ENCODE measurements at regions not wholly inside any gene's neighbourhood (a gene's known extent, or its start where the extent isn't known, plus 50 kb on each side); places are given as distances from the start of the nearest gene placed in this dataset.

GRCh38 chr4:74618659-74619058, 173.7 kb downstream of the AREG start:
- H3K27me3 Mint-ChIP-seq (ENCODE audit: low read depth) = no peaks in the 10 kb centered on the region
- no peaks in the 10 kb centered on the region for H3K36me3 Mint-ChIP-seq
- TF ChIP-seq CBFB (CRISPR knock-in tag; IDR thresholded peaks at IDR 0.05; ENCODE audit: low read depth) (no peak), ZNF138 (CRISPR knock-in tag; conservative IDR thresholded peaks at IDR 0.05) (no peak), HMGXB4 (CRISPR knock-in tag; IDR thresholded peaks at IDR 0.05) (no peak), SMAD4 (CRISPR knock-in tag; IDR thresholded peaks at IDR 0.05) (no peak), TCF7 (CRISPR knock-in tag; IDR thresholded peaks at IDR 0.05; ENCODE audit: low read depth) (no peak), MAX (CRISPR knock-in tag; IDR thresholded peaks at IDR 0.05) (no peak), IRF2 (CRISPR knock-in tag; IDR thresholded peaks at IDR 0.05; ENCODE audit: borderline replicate concordance, low read depth) (no peak), RELA (CRISPR knock-in tag; IDR thresholded peaks at IDR 0.05; ENCODE audit: borderline replicate concordance) (no peak), NR3C1 (CRISPR knock-in tag; conservative IDR thresholded peaks at IDR 0.05; ENCODE audit: low read depth) (no peak), ZNF396 (CRISPR knock-in tag; IDR thresholded peaks at IDR 0.05; ENCODE audit: borderline replicate concordance) (no peak), PRRX2 (CRISPR knock-in tag; IDR thresholded peaks at IDR 0.05) (no peak), HMGA2 (CRISPR knock-in tag; IDR thresholded peaks at IDR 0.05) (no peak)
- TF ChIP-seq, protein P1, sequence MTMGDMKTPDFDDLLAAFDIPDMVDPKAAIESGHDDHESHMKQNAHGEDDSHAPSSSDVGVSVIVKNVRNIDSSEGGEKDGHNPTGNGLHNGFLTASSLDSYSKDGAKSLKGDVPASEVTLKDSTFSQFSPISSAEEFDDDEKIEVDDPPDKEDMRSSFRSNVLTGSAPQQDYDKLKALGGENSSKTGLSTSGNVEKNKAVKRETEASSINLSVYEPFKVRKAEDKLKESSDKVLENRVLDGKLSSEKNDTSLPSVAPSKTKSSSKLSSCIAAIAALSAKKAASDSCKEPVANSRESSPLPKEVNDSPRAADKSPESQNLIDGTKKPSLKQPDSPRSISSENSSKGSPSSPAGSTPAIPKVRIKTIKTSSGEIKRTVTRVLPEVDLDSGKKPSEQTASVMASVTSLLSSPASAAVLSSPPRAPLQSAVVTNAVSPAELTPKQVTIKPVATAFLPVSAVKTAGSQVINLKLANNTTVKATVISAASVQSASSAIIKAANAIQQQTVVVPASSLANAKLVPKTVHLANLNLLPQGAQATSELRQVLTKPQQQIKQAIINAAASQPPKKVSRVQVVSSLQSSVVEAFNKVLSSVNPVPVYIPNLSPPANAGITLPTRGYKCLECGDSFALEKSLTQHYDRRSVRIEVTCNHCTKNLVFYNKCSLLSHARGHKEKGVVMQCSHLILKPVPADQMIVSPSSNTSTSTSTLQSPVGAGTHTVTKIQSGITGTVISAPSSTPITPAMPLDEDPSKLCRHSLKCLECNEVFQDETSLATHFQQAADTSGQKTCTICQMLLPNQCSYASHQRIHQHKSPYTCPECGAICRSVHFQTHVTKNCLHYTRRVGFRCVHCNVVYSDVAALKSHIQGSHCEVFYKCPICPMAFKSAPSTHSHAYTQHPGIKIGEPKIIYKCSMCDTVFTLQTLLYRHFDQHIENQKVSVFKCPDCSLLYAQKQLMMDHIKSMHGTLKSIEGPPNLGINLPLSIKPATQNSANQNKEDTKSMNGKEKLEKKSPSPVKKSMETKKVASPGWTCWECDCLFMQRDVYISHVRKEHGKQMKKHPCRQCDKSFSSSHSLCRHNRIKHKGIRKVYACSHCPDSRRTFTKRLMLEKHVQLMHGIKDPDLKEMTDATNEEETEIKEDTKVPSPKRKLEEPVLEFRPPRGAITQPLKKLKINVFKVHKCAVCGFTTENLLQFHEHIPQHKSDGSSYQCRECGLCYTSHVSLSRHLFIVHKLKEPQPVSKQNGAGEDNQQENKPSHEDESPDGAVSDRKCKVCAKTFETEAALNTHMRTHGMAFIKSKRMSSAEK (CRISPR knock-in tag; IDR thresholded peaks at IDR 0.05; ENCODE audit: borderline replicate concordance) = no peak
- TF ChIP-seq, protein P2, sequence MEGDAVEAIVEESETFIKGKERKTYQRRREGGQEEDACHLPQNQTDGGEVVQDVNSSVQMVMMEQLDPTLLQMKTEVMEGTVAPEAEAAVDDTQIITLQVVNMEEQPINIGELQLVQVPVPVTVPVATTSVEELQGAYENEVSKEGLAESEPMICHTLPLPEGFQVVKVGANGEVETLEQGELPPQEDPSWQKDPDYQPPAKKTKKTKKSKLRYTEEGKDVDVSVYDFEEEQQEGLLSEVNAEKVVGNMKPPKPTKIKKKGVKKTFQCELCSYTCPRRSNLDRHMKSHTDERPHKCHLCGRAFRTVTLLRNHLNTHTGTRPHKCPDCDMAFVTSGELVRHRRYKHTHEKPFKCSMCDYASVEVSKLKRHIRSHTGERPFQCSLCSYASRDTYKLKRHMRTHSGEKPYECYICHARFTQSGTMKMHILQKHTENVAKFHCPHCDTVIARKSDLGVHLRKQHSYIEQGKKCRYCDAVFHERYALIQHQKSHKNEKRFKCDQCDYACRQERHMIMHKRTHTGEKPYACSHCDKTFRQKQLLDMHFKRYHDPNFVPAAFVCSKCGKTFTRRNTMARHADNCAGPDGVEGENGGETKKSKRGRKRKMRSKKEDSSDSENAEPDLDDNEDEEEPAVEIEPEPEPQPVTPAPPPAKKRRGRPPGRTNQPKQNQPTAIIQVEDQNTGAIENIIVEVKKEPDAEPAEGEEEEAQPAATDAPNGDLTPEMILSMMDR (IDR thresholded peaks at IDR 0.05) = no peak
- TF ChIP-seq, protein P3, sequence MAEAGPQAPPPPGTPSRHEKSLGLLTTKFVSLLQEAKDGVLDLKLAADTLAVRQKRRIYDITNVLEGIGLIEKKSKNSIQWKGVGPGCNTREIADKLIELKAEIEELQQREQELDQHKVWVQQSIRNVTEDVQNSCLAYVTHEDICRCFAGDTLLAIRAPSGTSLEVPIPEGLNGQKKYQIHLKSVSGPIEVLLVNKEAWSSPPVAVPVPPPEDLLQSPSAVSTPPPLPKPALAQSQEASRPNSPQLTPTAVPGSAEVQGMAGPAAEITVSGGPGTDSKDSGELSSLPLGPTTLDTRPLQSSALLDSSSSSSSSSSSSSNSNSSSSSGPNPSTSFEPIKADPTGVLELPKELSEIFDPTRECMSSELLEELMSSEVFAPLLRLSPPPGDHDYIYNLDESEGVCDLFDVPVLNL (CRISPR knock-in tag; IDR thresholded peaks at IDR 0.05; ENCODE audit: borderline replicate concordance, low read depth) = no peak
- TF ChIP-seq, protein P4, sequence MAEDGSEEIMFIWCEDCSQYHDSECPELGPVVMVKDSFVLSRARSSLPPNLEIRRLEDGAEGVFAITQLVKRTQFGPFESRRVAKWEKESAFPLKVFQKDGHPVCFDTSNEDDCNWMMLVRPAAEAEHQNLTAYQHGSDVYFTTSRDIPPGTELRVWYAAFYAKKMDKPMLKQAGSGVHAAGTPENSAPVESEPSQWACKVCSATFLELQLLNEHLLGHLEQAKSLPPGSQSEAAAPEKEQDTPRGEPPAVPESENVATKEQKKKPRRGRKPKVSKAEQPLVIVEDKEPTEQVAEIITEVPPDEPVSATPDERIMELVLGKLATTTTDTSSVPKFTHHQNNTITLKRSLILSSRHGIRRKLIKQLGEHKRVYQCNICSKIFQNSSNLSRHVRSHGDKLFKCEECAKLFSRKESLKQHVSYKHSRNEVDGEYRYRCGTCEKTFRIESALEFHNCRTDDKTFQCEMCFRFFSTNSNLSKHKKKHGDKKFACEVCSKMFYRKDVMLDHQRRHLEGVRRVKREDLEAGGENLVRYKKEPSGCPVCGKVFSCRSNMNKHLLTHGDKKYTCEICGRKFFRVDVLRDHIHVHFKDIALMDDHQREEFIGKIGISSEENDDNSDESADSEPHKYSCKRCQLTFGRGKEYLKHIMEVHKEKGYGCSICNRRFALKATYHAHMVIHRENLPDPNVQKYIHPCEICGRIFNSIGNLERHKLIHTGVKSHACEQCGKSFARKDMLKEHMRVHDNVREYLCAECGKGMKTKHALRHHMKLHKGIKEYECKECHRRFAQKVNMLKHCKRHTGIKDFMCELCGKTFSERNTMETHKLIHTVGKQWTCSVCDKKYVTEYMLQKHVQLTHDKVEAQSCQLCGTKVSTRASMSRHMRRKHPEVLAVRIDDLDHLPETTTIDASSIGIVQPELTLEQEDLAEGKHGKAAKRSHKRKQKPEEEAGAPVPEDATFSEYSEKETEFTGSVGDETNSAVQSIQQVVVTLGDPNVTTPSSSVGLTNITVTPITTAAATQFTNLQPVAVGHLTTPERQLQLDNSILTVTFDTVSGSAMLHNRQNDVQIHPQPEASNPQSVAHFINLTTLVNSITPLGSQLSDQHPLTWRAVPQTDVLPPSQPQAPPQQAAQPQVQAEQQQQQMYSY (CRISPR knock-in tag; IDR thresholded peaks at IDR 0.05) = no peak
- TF ChIP-seq, protein P5, sequence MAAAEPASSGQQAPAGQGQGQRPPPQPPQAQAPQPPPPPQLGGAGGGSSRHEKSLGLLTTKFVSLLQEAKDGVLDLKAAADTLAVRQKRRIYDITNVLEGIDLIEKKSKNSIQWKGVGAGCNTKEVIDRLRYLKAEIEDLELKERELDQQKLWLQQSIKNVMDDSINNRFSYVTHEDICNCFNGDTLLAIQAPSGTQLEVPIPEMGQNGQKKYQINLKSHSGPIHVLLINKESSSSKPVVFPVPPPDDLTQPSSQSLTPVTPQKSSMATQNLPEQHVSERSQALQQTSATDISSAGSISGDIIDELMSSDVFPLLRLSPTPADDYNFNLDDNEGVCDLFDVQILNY (CRISPR knock-in tag; IDR thresholded peaks at IDR 0.05) = no peak
- TF ChIP-seq, protein P6, sequence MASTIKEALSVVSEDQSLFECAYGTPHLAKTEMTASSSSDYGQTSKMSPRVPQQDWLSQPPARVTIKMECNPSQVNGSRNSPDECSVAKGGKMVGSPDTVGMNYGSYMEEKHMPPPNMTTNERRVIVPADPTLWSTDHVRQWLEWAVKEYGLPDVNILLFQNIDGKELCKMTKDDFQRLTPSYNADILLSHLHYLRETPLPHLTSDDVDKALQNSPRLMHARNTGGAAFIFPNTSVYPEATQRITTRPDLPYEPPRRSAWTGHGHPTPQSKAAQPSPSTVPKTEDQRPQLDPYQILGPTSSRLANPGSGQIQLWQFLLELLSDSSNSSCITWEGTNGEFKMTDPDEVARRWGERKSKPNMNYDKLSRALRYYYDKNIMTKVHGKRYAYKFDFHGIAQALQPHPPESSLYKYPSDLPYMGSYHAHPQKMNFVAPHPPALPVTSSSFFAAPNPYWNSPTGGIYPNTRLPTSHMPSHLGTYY (CRISPR knock-in tag; IDR thresholded peaks at IDR 0.05) = no peak
- CTCF ChIA-PET = no interaction called here
- POLR2A ChIA-PET = no interaction called here
- no peak overlapping the region for H3K4me3 Mint-ChIP-seq
- no peak for ATAC-seq
- no peak for DNase-seq (ENCODE audit: low spot score)
- no peak overlapping the region for H3K27ac Mint-ChIP-seq
- no peaks in the 10 kb centered on the region for H3K9me3 Mint-ChIP-seq
- H3K4me1 Mint-ChIP-seq = no peaks in the 10 kb centered on the region
